ENCODE measurements at regions not wholly inside any gene's neighbourhood (a gene's known extent, or its start where the extent isn't known, plus 50 kb on each side); places are given as distances from the start of the nearest gene placed in this dataset.

DNA sequence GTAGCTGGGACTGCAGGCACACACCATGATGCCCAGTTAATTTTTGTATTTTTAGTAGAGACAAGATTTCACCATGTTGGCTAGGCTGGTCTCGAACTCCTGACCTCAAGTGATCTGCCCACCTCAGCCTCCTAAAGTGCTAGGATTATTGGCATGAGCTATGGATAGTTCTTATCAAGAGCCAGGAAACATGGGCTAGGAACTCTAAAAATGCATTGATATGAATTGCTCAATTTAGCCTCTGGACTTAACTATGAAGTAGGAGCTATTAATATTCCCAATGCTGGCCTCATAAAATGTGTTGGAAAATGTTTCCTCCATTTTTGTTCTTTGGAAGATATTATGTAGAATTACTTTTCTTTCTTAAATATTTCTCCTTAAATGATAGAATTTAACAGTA is 82.8 kb upstream of the PEX5L start:
- no peak for TF ChIP-seq EZH2 (IDR thresholded peaks at IDR 0.05; ENCODE audit: borderline replicate concordance, low read length)
- TF ChIP-seq, protein P1, sequence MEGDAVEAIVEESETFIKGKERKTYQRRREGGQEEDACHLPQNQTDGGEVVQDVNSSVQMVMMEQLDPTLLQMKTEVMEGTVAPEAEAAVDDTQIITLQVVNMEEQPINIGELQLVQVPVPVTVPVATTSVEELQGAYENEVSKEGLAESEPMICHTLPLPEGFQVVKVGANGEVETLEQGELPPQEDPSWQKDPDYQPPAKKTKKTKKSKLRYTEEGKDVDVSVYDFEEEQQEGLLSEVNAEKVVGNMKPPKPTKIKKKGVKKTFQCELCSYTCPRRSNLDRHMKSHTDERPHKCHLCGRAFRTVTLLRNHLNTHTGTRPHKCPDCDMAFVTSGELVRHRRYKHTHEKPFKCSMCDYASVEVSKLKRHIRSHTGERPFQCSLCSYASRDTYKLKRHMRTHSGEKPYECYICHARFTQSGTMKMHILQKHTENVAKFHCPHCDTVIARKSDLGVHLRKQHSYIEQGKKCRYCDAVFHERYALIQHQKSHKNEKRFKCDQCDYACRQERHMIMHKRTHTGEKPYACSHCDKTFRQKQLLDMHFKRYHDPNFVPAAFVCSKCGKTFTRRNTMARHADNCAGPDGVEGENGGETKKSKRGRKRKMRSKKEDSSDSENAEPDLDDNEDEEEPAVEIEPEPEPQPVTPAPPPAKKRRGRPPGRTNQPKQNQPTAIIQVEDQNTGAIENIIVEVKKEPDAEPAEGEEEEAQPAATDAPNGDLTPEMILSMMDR (IDR thresholded peaks at IDR 0.05; ENCODE audit: low read length) = no peak

Measured in OCI-LY1 (cell line).